Hindlimb muscle (tissue), 1 donor: ENCODE measurements at regions not wholly inside any gene's neighbourhood (a gene's known extent, or its start where the extent isn't known, plus 50 kb on each side); places are given as distances from the start of the nearest gene placed in this dataset.

Experiments
- DNase-seq: peaks from one replicate; pipeline ENCODE4 v3.0.0-alpha.2; 2013

- no peak for DNase-seq
Observed at GRCh38 chr10:21257919-21258318, 267.6 kb downstream of the SKIDA1 start.

- no peak for DNase-seq
Observed at GRCh38 chr10:21257191-21257590, 268.3 kb downstream of the SKIDA1 start.

- no peak for DNase-seq
Observed at GRCh38 chr10:21249435-21249834, 276.0 kb downstream of the SKIDA1 start.

DNA sequence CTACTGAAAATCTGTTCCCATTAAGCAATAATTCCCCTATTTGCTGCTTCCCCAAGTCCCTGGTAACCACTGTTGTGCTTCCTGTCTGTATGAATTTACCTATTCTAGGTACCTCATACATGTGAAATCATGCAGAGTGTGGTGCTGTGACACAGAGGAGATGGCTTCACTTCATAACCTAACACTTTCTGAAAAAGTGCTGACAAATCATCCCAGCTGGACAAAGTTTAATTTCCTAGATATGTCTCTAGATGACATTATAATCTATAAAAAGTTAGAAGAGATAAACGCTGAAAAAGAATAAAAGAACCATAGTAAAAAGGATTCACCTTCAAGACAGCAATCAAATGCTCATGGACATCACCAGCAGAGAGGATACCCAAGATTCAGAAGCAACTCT lies 277.9 kb downstream of the SKIDA1 start:
- DNase-seq, result no peak

GRCh38 chr10:21246178-21246577 lies 279.3 kb downstream of the SKIDA1 start:
- no peak for DNase-seq

DNA sequence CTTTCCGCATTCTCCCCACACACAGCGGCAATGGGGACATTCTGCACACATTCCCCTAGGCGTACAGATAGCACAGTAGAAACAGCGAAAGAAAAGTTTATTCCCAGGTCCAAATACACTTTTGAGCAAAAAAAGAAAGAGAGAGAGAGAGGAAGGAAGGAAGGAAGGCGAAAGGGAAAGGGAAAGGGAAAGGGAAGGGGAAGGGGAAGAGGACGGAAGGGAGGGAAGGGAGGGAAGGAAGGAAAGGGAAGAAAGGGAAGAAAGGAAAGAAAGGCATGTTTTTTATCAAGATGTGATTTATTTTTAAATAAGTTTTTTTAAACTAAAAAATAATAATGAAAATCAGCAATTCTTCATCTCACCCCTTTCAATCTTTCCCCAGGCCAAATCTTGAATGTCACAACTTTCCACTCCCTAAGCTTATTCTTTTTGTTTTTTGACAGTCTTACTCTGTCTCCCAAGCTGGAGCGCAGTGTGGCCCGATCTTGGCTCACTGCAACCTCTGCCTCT lies 281.7 kb downstream of the SKIDA1 start:
- DNase-seq, result no peak

DNA sequence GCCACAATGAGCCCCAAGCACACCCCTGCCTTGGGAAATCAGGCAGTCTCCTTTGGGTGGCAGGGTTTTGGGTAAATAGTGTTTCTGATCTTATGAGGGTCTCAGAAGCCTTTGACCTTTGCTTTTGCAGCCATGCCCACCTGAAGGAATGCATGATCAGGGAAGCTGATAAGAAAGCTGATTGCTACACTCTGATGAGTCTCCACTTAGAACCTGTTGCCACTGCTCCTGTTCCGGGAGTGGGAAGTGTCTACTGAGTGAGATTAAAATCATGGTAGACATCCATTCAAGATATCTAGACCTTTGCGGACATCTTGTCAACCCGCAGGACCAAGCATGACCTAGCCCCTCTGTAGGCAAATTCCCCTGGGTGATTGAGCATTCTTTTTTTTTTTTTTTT lies 282.6 kb downstream of the SKIDA1 start:
- DNase-seq, result no peak

GRCh38 chr10:21238717-21239116 lies 286.8 kb downstream of the SKIDA1 start:
- no peak for DNase-seq

- no peak for DNase-seq
Observed at GRCh38 chr10:21238044-21238443, 287.4 kb downstream of the SKIDA1 start.

- DNase-seq, result no peak
Observed at GRCh38 chr10:21234761-21235160, 290.7 kb downstream of the SKIDA1 start.

GRCh38 chr10:21230219-21230618 lies 295.3 kb downstream of the SKIDA1 start:
- DNase-seq, result no peak

- DNase-seq, result no peak
Observed at GRCh38 chr10:21217748-21218367, 307.6 kb downstream of the SKIDA1 start.

DNA sequence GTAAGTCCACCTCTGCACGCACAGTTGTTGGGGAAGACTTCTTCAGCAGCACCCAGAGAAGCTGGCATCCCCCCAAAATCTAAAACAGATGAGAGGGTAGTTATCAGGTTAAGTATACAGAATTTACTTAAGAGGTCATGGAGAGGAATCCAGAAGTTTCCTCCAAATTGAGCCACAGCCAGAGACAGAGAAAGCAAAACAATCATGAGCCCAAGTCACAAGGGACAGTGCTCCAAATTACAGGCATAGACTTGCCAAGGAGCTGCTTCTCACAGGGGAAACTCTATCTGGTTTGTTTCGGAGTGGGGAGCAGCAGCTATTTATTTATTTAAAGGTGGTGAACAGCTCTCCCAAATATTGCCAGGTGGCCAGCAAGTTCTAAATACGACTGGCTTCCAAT lies 308.4 kb downstream of the SKIDA1 start:
- no peak for DNase-seq

- DNase-seq, result no peak
Observed at GRCh38 chr10:21214329-21214728, 311.2 kb downstream of the SKIDA1 start.

DNA sequence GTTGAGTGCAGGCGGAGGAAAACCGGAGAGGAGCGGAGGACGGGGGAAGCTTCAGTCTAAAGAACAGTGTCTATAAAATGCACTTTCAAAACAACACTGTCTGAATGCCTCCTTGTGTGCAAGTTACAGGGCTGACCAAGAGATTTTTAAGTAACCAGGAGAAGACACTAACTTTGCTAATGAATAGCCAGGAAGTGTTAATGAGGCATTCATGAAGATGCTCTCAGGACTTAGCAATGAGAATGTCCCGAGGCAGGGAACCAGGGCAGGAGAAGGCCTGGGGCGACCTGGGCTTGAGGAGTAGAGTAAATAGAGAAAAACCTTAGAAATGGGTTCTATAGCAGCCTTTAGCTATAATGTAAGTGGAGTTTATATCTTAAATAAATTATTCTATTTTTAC lies 312.1 kb downstream of the SKIDA1 start:
- no peak for DNase-seq

DNA sequence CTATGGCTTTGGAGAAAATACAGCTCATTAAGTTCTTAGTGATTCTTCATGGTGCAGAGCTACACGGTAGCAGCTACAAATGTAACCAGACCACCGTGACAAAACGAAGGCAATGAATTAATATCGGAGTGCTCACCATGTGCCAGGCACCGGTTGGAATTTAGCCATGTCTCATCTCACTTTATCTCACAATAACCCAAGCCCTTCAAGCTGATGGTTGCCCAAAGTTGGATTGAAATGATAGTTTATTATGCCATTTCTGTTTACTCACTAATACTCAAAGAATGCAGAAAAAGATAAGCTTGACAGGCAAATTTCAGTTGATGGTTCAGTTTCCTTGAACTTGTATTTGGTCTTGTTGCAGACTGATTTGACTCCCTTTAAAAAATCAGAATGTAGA lies 312.6 kb downstream of the SKIDA1 start:
- no peak for DNase-seq

DNA sequence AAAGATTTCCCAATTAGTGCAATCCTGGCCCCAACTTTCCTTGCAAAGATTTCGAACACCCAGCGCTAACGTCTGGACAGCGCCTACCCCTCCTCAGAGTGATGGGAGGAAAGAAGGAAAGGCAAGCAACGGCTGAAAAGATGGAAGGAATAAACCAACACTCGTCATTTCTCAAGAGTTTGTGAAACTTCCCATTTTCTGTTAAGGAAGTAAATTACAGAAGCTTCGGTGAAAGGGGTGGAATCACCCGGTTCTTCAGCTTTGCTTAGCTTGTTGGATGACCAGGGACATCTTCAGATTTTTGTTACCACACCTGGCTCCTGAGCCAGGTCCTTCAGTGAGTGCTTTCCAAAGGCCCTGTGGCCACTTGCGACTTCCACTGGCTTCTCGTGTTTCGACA lies 313.1 kb downstream of the SKIDA1 start:
- DNase-seq, result no peak

DNA sequence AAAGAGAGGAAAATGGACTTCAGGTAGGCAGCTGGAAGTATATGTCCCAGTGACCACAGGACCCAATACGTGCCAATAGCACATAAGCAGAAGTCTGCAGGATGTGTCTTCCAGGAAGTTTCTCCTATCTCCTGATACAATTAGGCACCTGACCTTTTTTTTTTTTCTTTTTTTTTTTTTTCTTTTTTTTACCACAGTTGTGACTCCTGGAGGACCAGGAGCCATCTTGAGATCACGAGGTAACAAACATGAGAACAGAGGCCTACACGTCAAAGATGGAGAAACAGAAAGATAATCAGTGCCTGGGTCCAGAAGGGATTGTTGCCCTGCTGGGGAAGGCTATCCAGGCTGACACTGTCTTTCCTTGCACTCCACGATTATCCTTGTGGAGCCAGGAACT lies 312.4 kb upstream of the NEBL start:
- no peak for DNase-seq

GRCh38 chr10:21208666-21209316 lies 311.7 kb upstream of the NEBL start:
- DNase-seq, result no peak

- no peak for DNase-seq
Observed at GRCh38 chr10:21207852-21208646, 310.9 kb upstream of the NEBL start.

GRCh38 chr10:21205328-21205727 lies 308.2 kb upstream of the NEBL start:
- DNase-seq, result no peak

GRCh38 chr10:21203473-21204107 lies 306.5 kb upstream of the NEBL start:
- DNase-seq, result no peak

DNA sequence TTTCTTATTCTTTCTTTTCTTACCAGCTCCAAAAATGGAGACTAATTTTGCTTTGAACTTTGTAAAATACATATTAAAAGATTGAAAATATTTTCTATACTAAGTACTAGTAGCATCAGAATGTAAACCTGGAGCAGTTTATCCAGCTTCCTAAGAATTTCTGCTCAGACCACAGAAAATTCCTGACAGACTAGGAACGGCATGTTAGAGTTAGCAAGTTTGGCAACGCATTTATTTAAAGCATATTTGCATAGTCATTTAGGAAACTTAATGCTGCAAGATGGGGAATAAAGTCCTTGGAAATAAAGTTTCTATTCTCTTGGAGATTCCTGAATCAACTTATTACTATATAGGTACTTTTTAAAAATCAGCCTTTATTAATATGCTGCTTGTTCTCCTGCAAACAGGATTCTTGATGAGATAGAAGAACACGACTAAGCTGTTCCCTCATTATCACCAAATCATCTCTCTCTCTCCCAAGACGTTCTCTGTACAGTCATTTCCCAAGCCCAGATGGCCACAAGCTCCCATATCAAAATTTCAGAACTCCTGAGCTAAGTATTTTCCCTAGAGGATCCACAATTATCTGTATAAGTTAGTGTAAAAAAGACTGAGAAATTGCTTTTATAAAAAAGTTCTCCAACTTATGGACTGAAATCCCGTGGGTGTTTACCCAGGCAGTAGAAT lies 305.8 kb upstream of the NEBL start:
- no peak for DNase-seq
